ENCODE measurements at regions not wholly inside any gene's neighbourhood (a gene's known extent, or its start where the extent isn't known, plus 50 kb on each side); places are given as distances from the start of the nearest gene placed in this dataset.

DNA sequence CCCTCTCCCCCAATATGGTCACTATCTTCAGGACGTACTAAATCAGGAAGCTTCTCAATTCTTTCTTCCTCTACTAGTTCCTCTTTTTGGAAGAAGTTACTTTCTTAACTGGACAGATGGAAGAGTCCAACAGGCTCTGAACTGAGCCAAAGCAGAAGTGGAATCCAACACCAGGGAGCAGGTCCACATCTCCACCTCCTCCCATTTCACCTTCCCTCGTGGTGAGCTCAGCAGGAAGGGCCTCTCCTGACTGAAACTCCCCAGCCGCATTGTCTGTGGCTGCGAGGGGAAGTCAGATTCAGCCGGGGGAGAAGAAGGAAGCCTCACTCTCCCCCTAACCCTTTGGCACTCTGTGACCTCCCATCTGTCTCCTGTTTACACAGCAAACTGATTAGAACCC lies 63.8 kb upstream of the UST start (continued):
- TF ChIP-seq REST (IDR thresholded peaks at IDR 0.05; ENCODE audit: unreplicated experiment) (no peak), POLR2AphosphoS5 (IDR thresholded peaks at IDR 0.05; ENCODE audit: low read depth) (no peak), CREB1 (CRISPR knock-in tag; IDR thresholded peaks at IDR 0.05; ENCODE audit: low read depth) (no peak)

- Histone ChIP-seq H3K9me2 (ENCODE audit: insufficient read depth) (peaks cover 16% of the 10 kb centered on the region), H3K79me2 (replicated peaks; ENCODE audit: insufficient read depth) (no peaks in the 10 kb centered on the region), H4K20me1 (replicated peaks; ENCODE audit: insufficient read depth) (no peaks in the 10 kb centered on the region), H3K27ac (ENCODE audit: low read depth) (no peak overlapping the region), H3F3A (replicated peaks; ENCODE audit: low read depth) (no peaks in the 10 kb centered on the region), H3K4me1 (ENCODE audit: insufficient read depth) (no peaks in the 10 kb centered on the region), H3K4me3 (no peak overlapping the region), H3K4me2 (no peak overlapping the region), H2AFZ (no peak overlapping the region), H3K36me3 (ENCODE audit: insufficient read depth) (no peaks in the 10 kb centered on the region), H3K27me3 (ENCODE audit: insufficient read depth) (no peaks in the 10 kb centered on the region)
- H3K4me1 Mint-ChIP-seq = no peaks in the 10 kb centered on the region
- no peak overlapping the region for H3K4me3 Mint-ChIP-seq
- DNase-seq (ENCODE audit: low spot score) (no peak), ATAC-seq (no peak)
- no peaks in the 10 kb centered on the region for H3K9me3 Mint-ChIP-seq
- H3K36me3 Mint-ChIP-seq (ENCODE audit: low read depth) = no peaks in the 10 kb centered on the region
- no peaks in the 10 kb centered on the region for H3K27me3 Mint-ChIP-seq (ENCODE audit: insufficient read depth, low read depth, poor library complexity)
- H3K27ac Mint-ChIP-seq = no peak overlapping the region
- TF ChIP-seq ZNF114 (CRISPR knock-in tag; IDR thresholded peaks at IDR 0.05) (no peak), EZH2phosphoT487 (IDR thresholded peaks at IDR 0.05; ENCODE audit: unreplicated experiment) (no peak), POLR2AphosphoS5 (IDR thresholded peaks at IDR 0.05; ENCODE audit: low read depth) (no peak), NANOG (IDR thresholded peaks at IDR 0.05; ENCODE audit: borderline replicate concordance) (no peak), CREB1 (CRISPR knock-in tag; IDR thresholded peaks at IDR 0.05; ENCODE audit: low read depth) (no peak), EZH2 (IDR thresholded peaks at IDR 0.05; ENCODE audit: low read depth, unreplicated experiment) (no peak), STAT1 (IDR thresholded peaks at IDR 0.05; ENCODE audit: unreplicated experiment) (no peak)
- TF ChIP-seq, protein P1, sequence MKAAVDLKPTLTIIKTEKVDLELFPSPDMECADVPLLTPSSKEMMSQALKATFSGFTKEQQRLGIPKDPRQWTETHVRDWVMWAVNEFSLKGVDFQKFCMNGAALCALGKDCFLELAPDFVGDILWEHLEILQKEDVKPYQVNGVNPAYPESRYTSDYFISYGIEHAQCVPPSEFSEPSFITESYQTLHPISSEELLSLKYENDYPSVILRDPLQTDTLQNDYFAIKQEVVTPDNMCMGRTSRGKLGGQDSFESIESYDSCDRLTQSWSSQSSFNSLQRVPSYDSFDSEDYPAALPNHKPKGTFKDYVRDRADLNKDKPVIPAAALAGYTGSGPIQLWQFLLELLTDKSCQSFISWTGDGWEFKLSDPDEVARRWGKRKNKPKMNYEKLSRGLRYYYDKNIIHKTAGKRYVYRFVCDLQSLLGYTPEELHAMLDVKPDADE (IDR thresholded peaks at IDR 0.05) = no peak
- TF ChIP-seq, protein P2, sequence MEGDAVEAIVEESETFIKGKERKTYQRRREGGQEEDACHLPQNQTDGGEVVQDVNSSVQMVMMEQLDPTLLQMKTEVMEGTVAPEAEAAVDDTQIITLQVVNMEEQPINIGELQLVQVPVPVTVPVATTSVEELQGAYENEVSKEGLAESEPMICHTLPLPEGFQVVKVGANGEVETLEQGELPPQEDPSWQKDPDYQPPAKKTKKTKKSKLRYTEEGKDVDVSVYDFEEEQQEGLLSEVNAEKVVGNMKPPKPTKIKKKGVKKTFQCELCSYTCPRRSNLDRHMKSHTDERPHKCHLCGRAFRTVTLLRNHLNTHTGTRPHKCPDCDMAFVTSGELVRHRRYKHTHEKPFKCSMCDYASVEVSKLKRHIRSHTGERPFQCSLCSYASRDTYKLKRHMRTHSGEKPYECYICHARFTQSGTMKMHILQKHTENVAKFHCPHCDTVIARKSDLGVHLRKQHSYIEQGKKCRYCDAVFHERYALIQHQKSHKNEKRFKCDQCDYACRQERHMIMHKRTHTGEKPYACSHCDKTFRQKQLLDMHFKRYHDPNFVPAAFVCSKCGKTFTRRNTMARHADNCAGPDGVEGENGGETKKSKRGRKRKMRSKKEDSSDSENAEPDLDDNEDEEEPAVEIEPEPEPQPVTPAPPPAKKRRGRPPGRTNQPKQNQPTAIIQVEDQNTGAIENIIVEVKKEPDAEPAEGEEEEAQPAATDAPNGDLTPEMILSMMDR (conservative IDR thresholded peaks at IDR 0.05; ENCODE audit: low read depth in 2 of 2) = no peak
- TF ChIP-seq, protein P3, sequence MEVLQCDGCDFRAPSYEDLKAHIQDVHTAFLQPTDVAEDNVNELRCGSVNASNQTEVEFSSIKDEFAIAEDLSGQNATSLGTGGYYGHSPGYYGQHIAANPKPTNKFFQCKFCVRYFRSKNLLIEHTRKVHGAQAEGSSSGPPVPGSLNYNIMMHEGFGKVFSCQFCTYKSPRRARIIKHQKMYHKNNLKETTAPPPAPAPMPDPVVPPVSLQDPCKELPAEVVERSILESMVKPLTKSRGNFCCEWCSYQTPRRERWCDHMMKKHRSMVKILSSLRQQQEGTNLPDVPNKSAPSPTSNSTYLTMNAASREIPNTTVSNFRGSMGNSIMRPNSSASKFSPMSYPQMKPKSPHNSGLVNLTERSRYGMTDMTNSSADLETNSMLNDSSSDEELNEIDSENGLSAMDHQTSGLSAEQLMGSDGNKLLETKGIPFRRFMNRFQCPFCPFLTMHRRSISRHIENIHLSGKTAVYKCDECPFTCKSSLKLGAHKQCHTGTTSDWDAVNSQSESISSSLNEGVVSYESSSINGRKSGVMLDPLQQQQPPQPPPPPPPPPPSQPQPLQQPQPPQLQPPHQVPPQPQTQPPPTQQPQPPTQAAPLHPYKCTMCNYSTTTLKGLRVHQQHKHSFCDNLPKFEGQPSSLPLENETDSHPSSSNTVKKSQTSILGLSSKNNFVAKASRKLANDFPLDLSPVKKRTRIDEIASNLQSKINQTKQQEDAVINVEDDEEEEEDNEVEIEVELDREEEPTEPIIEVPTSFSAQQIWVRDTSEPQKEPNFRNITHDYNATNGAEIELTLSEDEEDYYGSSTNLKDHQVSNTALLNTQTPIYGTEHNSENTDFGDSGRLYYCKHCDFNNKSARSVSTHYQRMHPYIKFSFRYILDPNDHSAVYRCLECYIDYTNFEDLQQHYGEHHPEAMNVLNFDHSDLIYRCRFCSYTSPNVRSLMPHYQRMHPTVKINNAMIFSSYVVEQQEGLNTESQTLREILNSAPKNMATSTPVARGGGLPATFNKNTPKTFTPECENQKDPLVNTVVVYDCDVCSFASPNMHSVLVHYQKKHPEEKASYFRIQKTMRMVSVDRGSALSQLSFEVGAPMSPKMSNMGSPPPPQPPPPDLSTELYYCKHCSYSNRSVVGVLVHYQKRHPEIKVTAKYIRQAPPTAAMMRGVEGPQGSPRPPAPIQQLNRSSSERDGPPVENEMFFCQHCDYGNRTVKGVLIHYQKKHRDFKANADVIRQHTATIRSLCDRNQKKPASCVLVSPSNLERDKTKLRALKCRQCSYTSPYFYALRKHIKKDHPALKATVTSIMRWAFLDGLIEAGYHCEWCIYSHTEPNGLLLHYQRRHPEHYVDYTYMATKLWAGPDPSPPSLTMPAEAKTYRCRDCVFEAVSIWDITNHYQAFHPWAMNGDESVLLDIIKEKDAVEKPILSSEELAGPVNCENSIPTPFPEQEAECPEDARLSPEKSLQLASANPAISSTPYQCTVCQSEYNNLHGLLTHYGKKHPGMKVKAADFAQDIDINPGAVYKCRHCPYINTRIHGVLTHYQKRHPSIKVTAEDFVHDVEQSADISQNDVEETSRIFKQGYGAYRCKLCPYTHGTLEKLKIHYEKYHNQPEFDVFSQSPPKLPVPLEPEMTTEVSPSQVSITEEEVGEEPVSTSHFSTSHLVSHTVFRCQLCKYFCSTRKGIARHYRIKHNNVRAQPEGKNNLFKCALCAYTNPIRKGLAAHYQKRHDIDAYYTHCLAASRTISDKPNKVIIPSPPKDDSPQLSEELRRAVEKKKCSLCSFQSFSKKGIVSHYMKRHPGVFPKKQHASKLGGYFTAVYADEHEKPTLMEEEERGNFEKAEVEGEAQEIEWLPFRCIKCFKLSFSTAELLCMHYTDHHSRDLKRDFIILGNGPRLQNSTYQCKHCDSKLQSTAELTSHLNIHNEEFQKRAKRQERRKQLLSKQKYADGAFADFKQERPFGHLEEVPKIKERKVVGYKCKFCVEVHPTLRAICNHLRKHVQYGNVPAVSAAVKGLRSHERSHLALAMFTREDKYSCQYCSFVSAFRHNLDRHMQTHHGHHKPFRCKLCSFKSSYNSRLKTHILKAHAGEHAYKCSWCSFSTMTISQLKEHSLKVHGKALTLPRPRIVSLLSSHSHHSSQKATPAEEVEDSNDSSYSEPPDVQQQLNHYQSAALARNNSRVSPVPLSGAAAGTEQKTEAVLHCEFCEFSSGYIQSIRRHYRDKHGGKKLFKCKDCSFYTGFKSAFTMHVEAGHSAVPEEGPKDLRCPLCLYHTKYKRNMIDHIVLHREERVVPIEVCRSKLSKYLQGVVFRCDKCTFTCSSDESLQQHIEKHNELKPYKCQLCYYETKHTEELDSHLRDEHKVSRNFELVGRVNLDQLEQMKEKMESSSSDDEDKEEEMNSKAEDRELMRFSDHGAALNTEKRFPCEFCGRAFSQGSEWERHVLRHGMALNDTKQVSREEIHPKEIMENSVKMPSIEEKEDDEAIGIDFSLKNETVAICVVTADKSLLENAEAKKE (CRISPR knock-in tag; IDR thresholded peaks at IDR 0.05) = no peak
Measured at GRCh38 chr6:148689168-148689567, 57.7 kb upstream of the UST start.

Data from GM23338 (cell line).